ELR (cell line): ENCODE measurements at regions not wholly inside any gene's neighbourhood (a gene's known extent, or its start where the extent isn't known, plus 50 kb on each side); places are given as distances from the start of the nearest gene placed in this dataset.
"Not testable (repeated sequence)": the region's sequence is repeated elsewhere in the genome, so short reads cannot be mapped to it uniquely, and the experiment has no call there.

Experiments used
- DNase-seq: peaks from one replicate; pipeline ENCODE4 v3.0.0-alpha.2; 2015; ENCODE audit warnings: low read depth

- peak; percentile 54 for DNase-seq
Observed at GRCh38 chr21:33121715-33122475, 52.0 kb downstream of the OLIG1 start.

GRCh38 chr21:33122507-33122906, 52.6 kb downstream of the OLIG1 start:
- DNase-seq, result no peak

- DNase-seq, result no peak
Observed at GRCh38 chr21:33123374-33124123, 53.6 kb downstream of the OLIG1 start.

GRCh38 chr21:33124889-33125288, 54.9 kb downstream of the OLIG1 start:
- no peak for DNase-seq

GRCh38 chr21:33125680-33126375, 55.9 kb downstream of the OLIG1 start:
- DNase-seq, result no peak

GRCh38 chr21:33126569-33126968, 56.6 kb downstream of the OLIG1 start:
- no peak for DNase-seq

- peak; percentile 75 for DNase-seq
Observed at GRCh38 chr21:33127154-33127867, 57.4 kb downstream of the OLIG1 start.

GRCh38 chr21:33127868-33128242, 57.9 kb downstream of the OLIG1 start:
- DNase-seq, result no peak

GRCh38 chr21:33128538-33128937, 58.6 kb downstream of the OLIG1 start:
- DNase-seq, result no peak

GRCh38 chr21:33132054-33132453, 62.1 kb downstream of the OLIG1 start:
- DNase-seq, result no peak

GRCh38 chr21:33133892-33134291, 64.0 kb downstream of the OLIG1 start:
- DNase-seq, result no peak

- no peak for DNase-seq
Observed at GRCh38 chr21:33135925-33136324, 66.0 kb downstream of the OLIG1 start.

GRCh38 chr21:33136847-33137502, 67.0 kb downstream of the OLIG1 start:
- no peak for DNase-seq

GRCh38 chr21:33139084-33139483, 69.1 kb downstream of the OLIG1 start:
- no peak for DNase-seq

GRCh38 chr21:33140288-33140687, 70.3 kb downstream of the OLIG1 start:
- no peak for DNase-seq

GRCh38 chr21:33146467-33146866, 76.5 kb downstream of the OLIG1 start:
- no peak for DNase-seq

- no peak for DNase-seq
Observed at GRCh38 chr21:33149181-33149580, 79.2 kb downstream of the OLIG1 start.

GRCh38 chr21:33150968-33151367, 78.8 kb upstream of the IFNAR2 start:
- not testable (repeated sequence) for DNase-seq

GRCh38 chr21:33151941-33152731, 77.6 kb upstream of the IFNAR2 start:
- no peak for DNase-seq

- DNase-seq, result no peak
Observed at GRCh38 chr21:33152732-33153130, 77.0 kb upstream of the IFNAR2 start.

- DNase-seq, result no peak
Observed at GRCh38 chr21:33155005-33155404, 74.7 kb upstream of the IFNAR2 start.
